ENCODE measurements at regions not wholly inside any gene's neighbourhood (a gene's known extent, or its start where the extent isn't known, plus 50 kb on each side); places are given as distances from the start of the nearest gene placed in this dataset.

DNA sequence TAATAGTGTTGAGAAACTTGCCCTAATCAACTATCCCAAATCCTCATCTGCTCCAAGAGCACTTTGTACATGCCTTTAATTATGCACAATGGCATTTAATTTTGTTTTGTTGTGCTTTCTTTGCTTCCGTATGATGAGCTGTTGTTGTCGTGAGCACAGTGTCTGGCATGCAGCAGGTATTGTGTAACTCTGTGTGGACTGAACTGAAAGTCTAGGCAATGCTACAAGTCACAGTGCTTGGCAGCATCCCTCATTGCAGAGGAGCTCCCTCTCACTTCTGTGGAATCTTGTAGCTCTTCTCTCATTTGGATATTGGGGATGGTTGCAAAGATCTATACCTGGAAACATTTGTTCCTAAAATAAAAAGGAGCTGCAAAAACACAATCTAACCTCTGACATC is 502.2 kb upstream of the CA10 start:
- no peak for DNase-seq (ENCODE audit: low read depth in 2 of 2)

DNA sequence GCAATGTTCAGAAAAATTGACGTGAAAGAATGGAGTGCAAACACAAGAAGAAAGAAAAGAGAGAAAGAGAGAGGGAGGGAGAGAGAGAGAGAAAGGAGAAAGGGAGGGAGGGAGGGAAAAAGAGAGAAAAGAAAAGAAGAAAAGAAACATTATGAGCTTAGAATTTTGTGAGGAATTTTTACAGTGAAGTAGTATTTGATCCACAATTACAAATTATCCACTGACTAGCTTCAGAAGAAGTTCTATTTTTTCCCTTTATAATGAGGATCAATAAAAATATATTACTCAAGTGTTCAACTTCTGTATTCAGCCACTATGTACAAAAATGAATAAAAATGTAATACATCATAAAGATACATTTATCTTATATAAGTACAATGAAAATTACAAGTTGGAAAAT is 494.5 kb upstream of the CA10 start:
- no peak overlapping the region for H3K4me3 ChIP-seq (replicated peaks in 1 of 4; ENCODE audit: control extremely low read depth in 1 of 4, insufficient read depth in 1 of 4, low read depth in 3 of 4, low read length in 4 of 4)
- DNase-seq (ENCODE audit: low read depth in 2 of 2), result no peak
- H3K9me3 ChIP-seq (ENCODE audit: control insufficient read depth, insufficient read depth, low read depth, low read length), result no peaks in the 10 kb centered on the region
- no peaks in the 10 kb centered on the region for H3K36me3 ChIP-seq (ENCODE audit: control insufficient read depth, insufficient read depth, low read length)
- no peaks in the 10 kb centered on the region for H4K20me1 ChIP-seq (ENCODE audit: control insufficient read depth, extremely low read depth, insufficient read depth, low read length)
- no peaks in the 10 kb centered on the region for H3K27me3 ChIP-seq (ENCODE audit: control insufficient read depth, insufficient read depth, low read length)
- no peak overlapping the region for H2AFZ ChIP-seq (ENCODE audit: low read length)
- no peaks in the 10 kb centered on the region for H3K79me2 ChIP-seq (ENCODE audit: control insufficient read depth, insufficient read depth, low read length)
- no peaks in the 10 kb centered on the region for H3K4me1 ChIP-seq (ENCODE audit: control insufficient read depth, extremely low read depth, insufficient read depth, low read length)
- H3K27ac ChIP-seq (ENCODE audit: insufficient read depth, low read length), result no peak overlapping the region
- TF ChIP-seq, protein P1, sequence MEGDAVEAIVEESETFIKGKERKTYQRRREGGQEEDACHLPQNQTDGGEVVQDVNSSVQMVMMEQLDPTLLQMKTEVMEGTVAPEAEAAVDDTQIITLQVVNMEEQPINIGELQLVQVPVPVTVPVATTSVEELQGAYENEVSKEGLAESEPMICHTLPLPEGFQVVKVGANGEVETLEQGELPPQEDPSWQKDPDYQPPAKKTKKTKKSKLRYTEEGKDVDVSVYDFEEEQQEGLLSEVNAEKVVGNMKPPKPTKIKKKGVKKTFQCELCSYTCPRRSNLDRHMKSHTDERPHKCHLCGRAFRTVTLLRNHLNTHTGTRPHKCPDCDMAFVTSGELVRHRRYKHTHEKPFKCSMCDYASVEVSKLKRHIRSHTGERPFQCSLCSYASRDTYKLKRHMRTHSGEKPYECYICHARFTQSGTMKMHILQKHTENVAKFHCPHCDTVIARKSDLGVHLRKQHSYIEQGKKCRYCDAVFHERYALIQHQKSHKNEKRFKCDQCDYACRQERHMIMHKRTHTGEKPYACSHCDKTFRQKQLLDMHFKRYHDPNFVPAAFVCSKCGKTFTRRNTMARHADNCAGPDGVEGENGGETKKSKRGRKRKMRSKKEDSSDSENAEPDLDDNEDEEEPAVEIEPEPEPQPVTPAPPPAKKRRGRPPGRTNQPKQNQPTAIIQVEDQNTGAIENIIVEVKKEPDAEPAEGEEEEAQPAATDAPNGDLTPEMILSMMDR (conservative IDR thresholded peaks at IDR 0.05 in 1 of 2, IDR thresholded peaks at IDR 0.05 in 1 of 2; ENCODE audit: low read depth in 1 of 2, low read length in 2 of 2), result no peak
- no peak for TF ChIP-seq EZH2 (IDR thresholded peaks at IDR 0.05; ENCODE audit: low read length, missing control alignments)
- no peak overlapping the region for H3K9ac ChIP-seq (ENCODE audit: insufficient read depth, low read length)
- H3K4me2 ChIP-seq (ENCODE audit: extremely low read depth, insufficient read depth, low read length), result no peak overlapping the region

More for the DNA sequence above, 502.2 kb upstream of the CA10 start:
- no peak overlapping the region for H3K4me3 ChIP-seq (replicated peaks in 1 of 4; ENCODE audit: control extremely low read depth in 1 of 4, insufficient read depth in 1 of 4, low read depth in 3 of 4, low read length in 4 of 4)
- H3K9me3 ChIP-seq (ENCODE audit: control insufficient read depth, insufficient read depth, low read depth, low read length), result no peaks in the 10 kb centered on the region
- no peaks in the 10 kb centered on the region for H3K79me2 ChIP-seq (ENCODE audit: control insufficient read depth, insufficient read depth, low read length)
- no peaks in the 10 kb centered on the region for H3K27me3 ChIP-seq (ENCODE audit: control insufficient read depth, insufficient read depth, low read length)
- no peak overlapping the region for H3K4me2 ChIP-seq (ENCODE audit: extremely low read depth, insufficient read depth, low read length)
- no peaks in the 10 kb centered on the region for H3K36me3 ChIP-seq (ENCODE audit: control insufficient read depth, insufficient read depth, low read length)
- H4K20me1 ChIP-seq (ENCODE audit: control insufficient read depth, extremely low read depth, insufficient read depth, low read length), result no peaks in the 10 kb centered on the region
- no peak overlapping the region for H3K9ac ChIP-seq (ENCODE audit: insufficient read depth, low read length)
- no peaks in the 10 kb centered on the region for H3K4me1 ChIP-seq (ENCODE audit: control insufficient read depth, extremely low read depth, insufficient read depth, low read length)
- TF ChIP-seq, protein P1 (conservative IDR thresholded peaks at IDR 0.05 in 1 of 2, IDR thresholded peaks at IDR 0.05 in 1 of 2; ENCODE audit: low read depth in 1 of 2, low read length in 2 of 2), result no peak
- no peak for TF ChIP-seq EZH2 (IDR thresholded peaks at IDR 0.05; ENCODE audit: low read length, missing control alignments)
- H2AFZ ChIP-seq (ENCODE audit: low read length), result no peak overlapping the region
- H3K27ac ChIP-seq (ENCODE audit: insufficient read depth, low read length), result no peak overlapping the region

DNA sequence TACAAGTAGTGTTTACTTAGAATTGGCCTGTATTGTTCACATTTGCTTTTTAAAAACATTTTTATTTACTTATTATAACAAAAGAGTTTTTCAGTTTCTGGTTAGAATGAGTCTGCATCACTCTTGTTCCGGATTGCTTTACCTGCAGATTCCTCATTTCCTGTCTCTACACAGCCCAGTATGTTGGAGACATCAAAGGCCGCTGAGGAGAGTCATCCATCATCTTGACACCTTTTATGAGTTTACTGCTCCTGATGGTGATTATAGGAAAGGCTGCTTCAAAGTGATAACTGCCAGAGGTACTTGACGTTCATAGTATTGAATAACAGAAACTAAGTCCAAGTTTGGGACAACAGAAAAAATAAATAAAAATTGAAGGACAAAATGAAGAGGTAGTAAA is 490.5 kb upstream of the CA10 start:
- Histone ChIP-seq H3K4me2 (ENCODE audit: extremely low read depth, insufficient read depth, low read length) (no peak overlapping the region), H2AFZ (ENCODE audit: low read length) (no peak overlapping the region), H3K36me3 (ENCODE audit: control insufficient read depth, insufficient read depth, low read length) (no peaks in the 10 kb centered on the region), H3K27me3 (ENCODE audit: control insufficient read depth, insufficient read depth, low read length) (no peaks in the 10 kb centered on the region), H3K4me3 (replicated peaks in 1 of 4; ENCODE audit: control extremely low read depth in 1 of 4, insufficient read depth in 1 of 4, low read depth in 3 of 4, low read length in 4 of 4) (no peak overlapping the region), H3K9me3 (ENCODE audit: control insufficient read depth, insufficient read depth, low read depth, low read length) (no peaks in the 10 kb centered on the region), H3K27ac (ENCODE audit: insufficient read depth, low read length) (no peak overlapping the region), H3K79me2 (ENCODE audit: control insufficient read depth, insufficient read depth, low read length) (no peaks in the 10 kb centered on the region), H4K20me1 (ENCODE audit: control insufficient read depth, extremely low read depth, insufficient read depth, low read length) (no peaks in the 10 kb centered on the region), H3K9ac (ENCODE audit: insufficient read depth, low read length) (no peak overlapping the region), H3K4me1 (ENCODE audit: control insufficient read depth, extremely low read depth, insufficient read depth, low read length) (no peaks in the 10 kb centered on the region)
- no peak for DNase-seq (ENCODE audit: low read depth in 2 of 2)
- no peak for TF ChIP-seq EZH2 (IDR thresholded peaks at IDR 0.05; ENCODE audit: low read length, missing control alignments)
- TF ChIP-seq, protein P1 (conservative IDR thresholded peaks at IDR 0.05 in 1 of 2, IDR thresholded peaks at IDR 0.05 in 1 of 2; ENCODE audit: low read depth in 1 of 2, low read length in 2 of 2), result no peak
